ENCODE measurements at regions not wholly inside any gene's neighbourhood (a gene's known extent, or its start where the extent isn't known, plus 50 kb on each side); places are given as distances from the start of the nearest gene placed in this dataset.
A peak's percentile ranks its signal among the peaks of the same experiment; 100 is the strongest.

GRCh38 chr3:73786321-73786807 lies 161.6 kb upstream of the PDZRN3 start:
- H3K27ac ChIP-seq, result no peak overlapping the region
- no peak for TF ChIP-seq CTCF (conservative IDR thresholded peaks at IDR 0.05)

- TF ChIP-seq CTCF (conservative IDR thresholded peaks at IDR 0.05), result no peak
- H3K27ac ChIP-seq, result no peak overlapping the region
Measured at GRCh38 chr3:73784686-73785392, 160.1 kb upstream of the PDZRN3 start.

- no peak overlapping the region for H3K27ac ChIP-seq
- no peak for TF ChIP-seq CTCF (conservative IDR thresholded peaks at IDR 0.05)
Measured at GRCh38 chr3:73783811-73784210, 159.1 kb upstream of the PDZRN3 start.

GRCh38 chr3:73781541-73781940 lies 156.8 kb upstream of the PDZRN3 start:
- no peak overlapping the region for H3K27ac ChIP-seq
- no peak for TF ChIP-seq CTCF (conservative IDR thresholded peaks at IDR 0.05)

GRCh38 chr3:73774645-73775044 lies 149.9 kb upstream of the PDZRN3 start:
- TF ChIP-seq CTCF (conservative IDR thresholded peaks at IDR 0.05), result no peak
- peak overlapping the region; percentile 43 for H3K27ac ChIP-seq

GRCh38 chr3:73773233-73773632 lies 148.5 kb upstream of the PDZRN3 start:
- H3K27ac ChIP-seq, result no peak overlapping the region
- TF ChIP-seq CTCF (conservative IDR thresholded peaks at IDR 0.05), result no peak

- no peak for TF ChIP-seq CTCF (conservative IDR thresholded peaks at IDR 0.05)
- no peak overlapping the region for H3K27ac ChIP-seq
Measured at GRCh38 chr3:73772076-73772886, 147.5 kb upstream of the PDZRN3 start.
